HG03575 (cell line): ENCODE measurements at regions not wholly inside any gene's neighbourhood (a gene's known extent, or its start where the extent isn't known, plus 50 kb on each side); places are given as distances from the start of the nearest gene placed in this dataset.

Source experiments
- ATAC-seq: cut with Tn5 transposase; IDR thresholded peaks from one replicate; pipeline ENCODE4 v1.9.1; 2021; ENCODE audit not compliant: unreplicated experiment, insufficient number of reproducible peaks, low FRiP score; ENCODE audit errors: extremely low read depth

DNA sequence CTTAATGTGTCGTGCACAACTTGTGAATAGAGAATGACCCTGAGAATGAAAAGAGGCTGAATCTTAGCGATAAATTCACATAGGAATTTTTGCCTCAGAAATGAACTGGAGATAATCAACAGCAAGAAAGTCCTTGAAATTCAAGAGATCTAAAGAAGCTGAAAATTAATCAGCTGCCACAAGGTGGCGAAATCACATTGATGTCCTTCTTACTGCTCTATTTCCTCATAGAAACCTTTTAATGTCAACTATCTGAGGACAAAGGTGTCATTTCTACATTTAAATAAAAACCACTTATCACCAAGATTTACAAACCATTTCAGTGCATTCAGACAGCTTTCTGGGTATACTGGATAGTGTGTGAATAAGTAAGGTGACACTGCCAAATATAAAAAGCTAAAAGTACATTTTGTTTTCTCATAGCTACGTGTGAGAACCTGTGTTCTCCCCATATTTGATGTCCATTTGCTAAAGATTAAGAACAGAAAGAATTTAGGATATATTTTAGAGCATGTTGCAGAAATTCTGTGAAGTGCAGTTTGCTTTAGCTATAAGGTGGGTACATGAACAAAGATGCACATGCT lies 485.3 kb upstream of the PTBP2 start:
- ATAC-seq: no peak

DNA sequence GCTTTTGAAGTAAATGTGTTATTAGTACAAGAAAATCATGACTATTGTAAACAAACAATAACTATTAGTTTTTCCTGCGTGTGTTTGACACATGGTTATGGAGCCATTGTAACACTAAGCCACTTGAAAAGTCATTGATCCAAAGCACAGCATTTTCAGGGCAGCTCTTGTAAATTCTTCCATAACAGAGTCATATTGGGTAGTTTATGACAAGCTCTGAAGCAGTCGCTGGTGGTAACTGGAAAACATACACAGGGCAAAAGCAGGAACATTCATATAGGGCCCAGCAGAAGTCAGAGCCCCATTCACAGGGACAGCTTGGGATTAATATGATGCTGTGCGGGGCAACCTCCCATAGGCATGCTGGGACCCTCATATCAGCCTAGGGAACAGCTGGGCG lies 483.2 kb upstream of the PTBP2 start:
- ATAC-seq: no peak

DNA sequence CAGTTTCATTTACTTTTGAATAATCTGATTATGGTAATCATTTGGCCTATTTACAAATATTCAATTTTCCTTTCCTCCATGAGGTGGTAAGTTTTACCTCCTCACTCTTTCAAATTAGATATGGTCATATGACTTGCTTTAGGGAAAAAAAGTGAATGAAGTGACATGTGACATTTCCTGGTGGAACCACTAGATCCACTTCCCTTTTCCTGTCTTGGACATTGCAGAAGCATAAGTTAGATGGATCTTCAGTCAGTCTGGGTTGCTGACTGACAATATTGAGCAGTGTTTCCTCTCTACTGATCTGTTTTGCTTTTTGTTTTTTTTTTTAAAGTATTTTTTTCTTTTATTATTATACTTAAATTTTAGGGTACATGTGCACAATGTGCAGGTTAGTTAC lies 481.1 kb upstream of the PTBP2 start:
- no peak for ATAC-seq

DNA sequence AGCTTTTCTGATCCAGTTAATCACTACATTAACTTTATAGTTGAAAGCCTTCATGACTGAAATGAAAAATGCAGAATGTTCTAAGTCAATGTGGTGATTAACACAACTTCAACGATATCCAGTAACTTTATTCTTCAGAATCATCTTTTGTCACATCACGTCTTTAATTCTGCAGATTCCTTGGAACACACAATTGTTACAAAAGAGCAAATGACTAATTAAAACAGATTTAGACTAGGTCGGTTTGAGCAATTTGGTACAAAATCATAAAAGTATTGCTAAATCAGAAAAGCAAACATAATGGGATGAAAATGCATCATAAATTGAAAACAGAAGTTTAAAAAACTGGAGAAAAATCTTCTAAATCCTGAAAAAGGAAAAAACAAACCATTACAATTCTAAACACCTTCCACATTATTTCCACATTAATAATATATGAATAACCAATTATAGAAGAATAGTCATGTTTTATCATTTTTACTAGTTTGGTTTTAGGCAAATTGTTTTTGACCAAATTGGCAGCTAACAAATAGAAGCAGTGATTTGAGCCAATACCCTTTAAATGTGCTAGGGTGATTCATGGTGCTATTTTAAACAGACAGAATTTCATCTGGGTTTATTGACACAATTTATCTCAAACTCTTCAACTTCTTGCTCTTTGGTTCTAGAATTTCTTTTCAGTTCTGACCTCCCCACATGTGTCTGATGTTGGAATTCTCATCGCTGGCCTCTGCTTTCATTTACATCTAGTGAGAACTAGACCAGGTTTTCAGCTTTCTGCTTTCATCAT lies 468.1 kb upstream of the PTBP2 start:
- ATAC-seq: no peak

DNA sequence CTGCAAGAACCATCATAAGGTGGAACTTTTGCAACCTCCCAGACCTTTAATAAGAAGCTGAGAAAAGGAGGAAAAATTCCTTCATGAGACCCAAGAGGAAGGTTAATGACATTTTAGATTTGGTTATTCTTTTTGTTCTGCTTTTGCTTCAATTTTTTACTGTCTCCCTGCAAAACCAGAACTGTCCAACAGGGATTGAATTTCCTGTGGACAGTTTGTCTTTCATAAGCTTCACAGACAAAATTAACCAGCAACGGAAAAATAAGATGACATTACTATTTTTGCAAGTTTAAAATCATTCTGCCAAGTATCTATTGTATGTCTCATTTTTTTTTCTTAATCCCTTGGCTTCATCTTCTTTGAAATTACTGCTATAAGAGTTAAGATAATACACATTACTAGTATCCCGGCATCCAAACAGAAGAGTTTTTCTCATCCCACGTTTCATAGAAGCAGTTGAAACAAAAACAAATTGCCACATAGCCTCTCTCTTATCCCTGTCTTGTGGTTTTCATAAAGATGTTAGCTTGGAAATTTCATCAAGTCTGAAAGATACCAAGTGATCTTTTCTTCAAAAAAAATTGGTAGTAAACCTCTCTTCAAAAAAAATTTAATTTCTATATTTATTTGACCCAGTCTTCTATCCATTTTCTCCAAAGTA lies 465.3 kb upstream of the PTBP2 start:
- no peak for ATAC-seq

DNA sequence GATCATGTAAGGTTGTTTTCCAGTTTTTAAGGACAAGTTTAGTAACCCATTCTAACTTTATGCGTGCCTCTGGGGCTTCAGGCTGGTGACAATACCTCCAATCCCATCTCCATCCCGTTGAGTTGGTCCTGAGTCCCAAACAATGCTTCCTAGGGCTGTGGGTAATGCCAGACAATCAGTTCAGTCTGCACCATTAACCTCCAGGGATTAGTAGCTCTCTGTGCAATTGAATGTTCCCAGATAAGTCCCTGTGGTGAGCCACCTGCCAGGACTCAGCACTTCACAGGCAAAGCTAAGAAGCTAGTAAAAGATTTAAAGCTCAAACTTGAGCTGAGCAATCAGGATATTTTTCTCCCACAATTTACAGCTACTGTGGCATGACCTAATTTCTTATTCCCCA lies 462.2 kb upstream of the PTBP2 start:
- ATAC-seq: no peak

DNA sequence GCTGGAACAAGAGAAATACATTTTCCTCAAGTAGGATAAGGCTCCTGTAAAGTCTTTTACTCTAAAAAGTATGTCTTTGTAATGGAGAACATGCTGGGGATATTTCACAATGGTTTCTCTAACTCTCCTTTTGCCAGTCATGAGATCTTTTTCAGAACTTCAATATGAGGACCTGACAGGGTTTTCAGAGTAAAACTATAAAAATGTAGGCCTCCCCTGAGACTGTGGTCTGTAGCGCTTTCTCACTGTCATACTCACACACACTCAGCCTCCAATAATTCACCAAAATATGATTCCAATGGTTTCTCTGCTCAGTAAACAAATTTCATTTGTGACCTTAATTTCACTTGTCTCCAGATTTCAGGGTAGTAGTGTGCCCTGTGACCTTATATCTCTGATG lies 440.1 kb upstream of the PTBP2 start:
- no peak for ATAC-seq

DNA sequence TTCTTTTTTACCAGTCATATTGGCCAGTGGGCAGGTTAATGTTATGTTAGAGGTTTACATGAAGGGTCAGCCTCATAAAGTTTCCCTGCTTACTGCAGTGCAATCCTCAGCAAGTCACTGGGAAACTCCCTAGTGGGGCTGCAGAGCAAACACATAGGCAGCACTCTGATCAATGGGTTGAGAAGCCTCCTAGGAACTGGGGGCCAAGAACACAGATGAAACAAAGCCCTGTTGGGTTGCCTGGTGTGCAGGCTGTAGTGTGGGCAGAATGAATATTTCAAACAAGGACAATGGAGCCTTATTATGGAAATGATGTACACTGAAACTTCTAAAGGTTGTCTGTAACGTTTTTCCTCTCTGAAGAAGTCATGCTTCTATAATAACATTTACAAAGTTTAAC lies 431.6 kb upstream of the PTBP2 start:
- ATAC-seq: no peak

DNA sequence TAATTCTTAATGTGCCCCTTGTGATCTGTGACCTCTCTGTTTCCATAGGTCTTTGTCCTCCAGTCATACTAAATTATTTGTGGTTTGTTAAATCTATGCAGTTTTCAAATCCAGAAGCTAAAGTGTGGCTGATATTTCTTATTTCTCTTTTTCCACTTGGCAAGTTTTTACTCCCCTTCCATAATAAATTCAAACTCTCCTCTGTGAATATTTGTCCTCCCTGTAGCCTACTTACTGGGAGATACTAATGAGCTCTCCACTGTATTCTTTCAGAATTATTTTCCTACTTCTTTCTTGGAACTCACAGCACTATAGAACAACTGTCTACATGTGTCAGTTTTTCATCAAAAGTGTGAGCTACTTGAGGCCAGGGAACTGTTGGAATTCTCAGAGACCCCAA lies 430.8 kb upstream of the PTBP2 start:
- no peak for ATAC-seq

DNA sequence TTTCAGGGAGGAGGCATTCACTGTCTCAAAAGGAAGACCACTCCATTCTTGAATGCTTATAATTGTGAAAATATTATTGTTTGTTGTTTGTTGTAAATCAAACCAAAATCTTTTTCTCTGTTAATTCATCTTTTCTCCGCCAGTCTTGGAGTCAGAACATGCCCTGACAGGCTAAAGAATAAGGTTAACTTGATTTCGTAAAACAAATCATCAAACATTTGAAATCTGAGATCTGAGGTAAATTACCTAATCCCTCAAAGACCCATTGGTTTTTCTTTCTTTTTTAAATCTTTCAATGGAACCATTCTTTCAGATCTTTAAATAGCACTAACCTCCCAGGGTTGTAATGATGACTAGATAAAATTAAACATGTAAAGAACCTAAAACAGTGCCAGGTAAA lies 430.1 kb upstream of the PTBP2 start:
- ATAC-seq: no peak

DNA sequence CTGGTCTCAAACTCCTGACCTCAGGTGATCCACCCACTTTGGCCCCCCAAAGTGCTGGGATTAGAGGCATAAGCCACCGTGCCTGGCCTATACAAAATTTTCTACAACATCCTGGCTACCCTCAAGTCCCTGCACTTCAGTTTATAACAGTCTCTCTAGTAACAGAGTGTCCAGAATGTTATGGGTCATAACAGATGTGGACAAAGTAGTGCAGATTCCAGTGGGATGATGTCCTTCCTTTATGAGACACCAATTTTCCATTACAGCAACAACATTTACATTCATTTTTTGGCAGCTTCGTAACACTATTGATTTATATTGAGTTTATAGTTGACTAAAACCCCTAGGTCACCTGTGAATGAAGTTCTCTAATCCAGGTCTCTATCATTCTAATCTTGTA lies 429.4 kb upstream of the PTBP2 start:
- no peak for ATAC-seq

DNA sequence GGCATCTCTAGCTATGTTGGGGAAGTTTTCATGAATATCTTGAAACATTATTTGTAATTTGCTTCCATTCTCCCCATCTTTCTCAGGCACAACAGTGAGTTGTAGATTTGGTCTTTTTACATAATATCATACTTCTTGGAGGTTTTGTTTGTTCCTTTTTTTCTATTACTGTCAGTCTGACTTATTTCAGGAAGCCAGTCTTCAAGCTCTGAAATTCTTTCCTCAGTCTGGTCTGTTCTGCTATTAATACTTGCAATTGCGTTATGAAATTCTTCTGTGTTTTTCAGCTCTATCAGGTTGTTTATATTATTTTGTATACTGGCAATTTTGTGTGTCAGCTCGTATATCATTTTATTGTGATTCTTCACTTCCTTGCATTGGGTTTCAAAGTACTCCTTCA lies 424.6 kb upstream of the PTBP2 start:
- no peak for ATAC-seq

DNA sequence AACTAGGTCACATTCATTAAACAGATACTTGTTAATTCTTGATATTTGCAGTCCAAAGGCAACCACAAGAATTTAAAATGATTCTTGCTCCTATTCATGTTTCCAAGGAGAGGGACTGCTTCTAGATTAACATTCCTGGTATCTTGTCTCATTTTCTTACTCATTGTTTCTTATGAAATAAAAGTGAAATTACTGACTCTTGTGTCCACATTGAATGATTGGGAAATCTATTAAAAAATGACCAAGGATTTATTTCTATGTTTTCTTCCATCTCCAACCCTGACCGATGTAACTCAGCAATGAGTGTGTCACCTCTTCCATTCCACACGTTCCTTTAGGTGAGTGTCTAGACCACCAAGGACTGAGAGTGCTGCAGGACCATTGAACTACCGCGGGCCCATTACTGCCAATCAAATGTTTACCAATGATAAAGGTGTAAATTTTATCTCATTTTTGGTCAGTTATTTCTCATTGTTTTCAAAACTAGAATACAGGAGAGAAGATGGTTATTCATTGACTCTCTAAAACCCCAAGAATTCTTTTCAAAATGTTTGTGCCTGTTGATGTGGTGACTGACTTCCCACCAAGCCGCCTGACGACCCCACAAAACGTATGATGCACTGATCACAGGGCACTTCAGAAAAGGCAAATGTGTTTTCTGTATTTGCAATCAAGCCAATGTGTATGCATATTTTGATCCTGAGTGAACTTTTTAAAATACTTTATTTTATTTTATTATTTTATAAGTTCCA lies 414.6 kb upstream of the PTBP2 start:
- ATAC-seq: no peak

DNA sequence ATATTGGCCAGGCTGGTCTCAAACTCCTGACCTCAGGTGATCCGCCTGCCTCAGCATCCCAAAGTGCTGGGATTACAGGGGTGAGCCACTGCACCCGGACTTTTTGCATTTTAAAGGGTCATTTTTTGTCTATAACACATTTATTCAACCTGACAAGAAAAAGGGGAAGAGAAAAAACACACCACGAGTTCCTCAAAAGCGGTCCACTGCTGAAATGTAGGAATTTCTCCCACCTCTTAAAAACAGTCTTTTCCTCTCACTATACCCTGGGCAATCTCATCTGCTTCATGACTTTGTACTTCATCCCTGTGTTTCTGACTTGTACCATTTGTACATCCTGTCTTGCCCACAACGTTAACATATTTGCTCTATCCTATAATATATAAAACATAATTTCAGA lies 413.3 kb upstream of the PTBP2 start:
- ATAC-seq: no peak

DNA sequence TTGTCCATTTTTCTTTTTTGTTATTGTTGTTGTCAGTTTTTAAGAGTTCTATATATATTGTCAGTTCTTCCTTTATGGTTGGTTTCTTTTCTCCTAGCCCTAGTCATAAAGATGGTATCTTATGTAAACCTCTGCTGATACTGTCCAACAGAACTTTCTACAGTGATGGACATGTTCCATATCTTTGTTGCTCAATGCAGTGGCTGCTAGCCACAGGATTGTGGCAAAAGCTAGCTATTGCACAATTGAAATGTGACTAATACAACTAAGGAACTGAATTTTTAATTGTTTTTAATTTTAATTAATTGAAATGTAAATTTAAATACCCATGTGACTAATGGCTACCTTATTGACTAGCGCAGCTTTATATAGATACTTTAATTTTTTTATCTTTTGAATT lies 411.8 kb upstream of the PTBP2 start:
- ATAC-seq: no peak

DNA sequence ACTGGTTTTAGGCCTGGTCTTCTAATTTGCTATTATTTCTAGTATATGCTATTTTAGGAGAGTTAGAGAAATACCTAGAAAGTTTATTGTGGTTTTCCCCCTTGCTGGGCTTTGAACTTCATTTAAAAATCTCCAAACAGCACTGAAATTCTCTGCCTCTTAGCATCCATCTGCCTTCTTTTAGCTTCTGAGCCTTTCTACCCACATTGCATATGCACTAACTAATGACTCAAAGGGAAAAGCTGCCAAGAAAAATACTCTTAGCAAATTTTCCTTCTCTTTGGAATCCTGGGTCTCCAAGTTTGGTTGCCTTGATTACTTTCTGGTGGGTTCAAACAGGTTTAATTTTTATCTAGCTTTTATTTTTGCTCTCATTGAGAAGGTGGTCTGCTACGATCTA lies 408.4 kb upstream of the PTBP2 start:
- ATAC-seq: no peak

DNA sequence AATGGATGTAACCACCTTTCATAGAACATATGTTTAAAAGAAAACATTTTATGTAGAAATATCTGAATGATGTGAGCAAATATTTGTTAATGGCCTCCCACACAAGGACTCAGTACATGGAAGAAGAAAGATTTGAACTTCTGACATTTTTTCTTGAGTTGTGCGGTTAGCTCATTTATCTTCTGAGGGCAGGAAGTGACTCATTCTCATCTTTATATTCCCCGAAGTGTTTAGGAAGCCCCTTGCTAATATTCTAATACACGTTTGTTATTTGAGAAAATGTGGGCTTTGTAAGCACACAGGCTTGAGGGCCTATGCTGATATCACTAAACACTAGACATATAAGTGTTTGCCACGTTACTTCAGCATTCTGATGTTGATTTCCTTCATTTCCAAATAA lies 392.5 kb upstream of the PTBP2 start:
- no peak for ATAC-seq

DNA sequence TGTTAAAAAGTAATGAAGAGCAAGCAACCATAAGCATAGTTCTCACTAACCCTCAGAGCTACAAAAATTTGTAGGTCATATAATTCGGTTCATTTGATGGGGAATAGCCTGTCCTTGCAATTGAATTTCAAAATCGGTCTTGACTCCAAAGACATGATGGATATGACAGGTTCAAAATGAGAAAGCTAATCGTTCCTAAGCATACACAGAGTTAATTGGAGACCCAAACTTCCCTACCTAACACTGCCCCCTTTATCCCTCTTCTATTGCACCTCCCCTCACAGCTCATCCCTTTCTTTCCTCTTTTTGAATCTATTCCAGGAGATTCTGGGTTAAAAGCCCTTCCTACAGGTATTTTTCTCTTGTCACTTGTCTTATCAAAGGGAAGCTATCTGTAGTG lies 390.0 kb upstream of the PTBP2 start:
- ATAC-seq: no peak

DNA sequence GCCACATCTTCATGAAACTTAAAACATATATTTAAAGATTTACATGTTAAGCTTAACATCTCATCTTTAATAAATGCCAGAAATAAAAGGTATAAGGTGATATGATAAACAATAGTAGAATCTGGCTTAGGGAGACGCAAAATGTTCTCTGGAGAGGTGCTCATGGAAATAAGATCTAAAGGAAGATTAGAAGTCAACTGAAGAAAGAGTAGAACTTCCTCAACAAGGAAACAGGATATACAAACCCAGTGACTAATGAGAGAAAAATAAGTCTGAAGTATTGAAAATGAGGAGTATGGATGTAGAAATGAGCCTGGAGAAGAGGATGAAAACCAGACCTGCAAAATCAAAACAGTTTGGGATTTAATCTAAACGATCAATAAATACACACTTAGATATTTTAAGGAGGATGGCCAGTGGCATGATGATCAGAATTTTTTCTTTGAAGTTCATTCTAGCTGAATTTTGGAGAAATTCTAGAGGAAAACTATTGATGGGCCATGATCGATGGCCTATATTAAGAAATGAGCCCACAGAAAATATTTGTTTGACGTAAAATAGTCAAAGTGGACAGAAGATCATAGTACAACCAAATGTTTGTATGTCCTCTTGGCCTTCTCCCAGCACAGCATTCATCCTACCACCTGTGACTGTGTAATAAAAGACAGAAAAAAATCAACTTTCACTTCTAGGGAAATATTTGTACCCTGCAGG lies 387.9 kb upstream of the PTBP2 start:
- ATAC-seq: no peak
